Karpas-422 (cell line): ENCODE measurements at regions not wholly inside any gene's neighbourhood (a gene's known extent, or its start where the extent isn't known, plus 50 kb on each side); places are given as distances from the start of the nearest gene placed in this dataset.
A peak's percentile ranks its signal among the peaks of the same experiment; 100 is the strongest.
"Not testable (repeated sequence)": the region's sequence is repeated elsewhere in the genome, so short reads cannot be mapped to it uniquely, and the experiment has no call there.

Source experiments
- DNase-seq: peaks from one replicate; pipeline ENCODE4 v3.0.0-alpha.2; 2015
- H2AFZ ChIP-seq: fragments of 200-600 bp; sonication (generic); 2 replicates; pipeline ENCODE4 v1.6.1; 2014; ENCODE audit warnings: antibody characterized with exemption, low read length, mixed read lengths
- H3K27ac ChIP-seq: fragments of 200-600 bp; sonication (generic); 2 replicates; pipeline ENCODE4 v1.5.1; 2014; ENCODE audit warnings: mild to moderate bottlenecking, low read length, moderate library complexity
- H3K27me3 ChIP-seq: fragments of 200-600 bp; sonication (generic); 2 replicates; pipeline ENCODE4 v1.6.1; 2014; ENCODE audit warnings: low read length, mixed read lengths
- H3K36me3 ChIP-seq: fragments of 200-600 bp; sonication (generic); 2 replicates; pipeline ENCODE4 v1.6.1; 2014; ENCODE audit warnings: low read length, mixed read lengths; ENCODE audit not compliant: insufficient read depth
- H3K4me1 ChIP-seq: fragments of 200-600 bp; sonication (generic); 2 replicates; pipeline ENCODE4 v1.6.1; 2014; ENCODE audit warnings: mild to moderate bottlenecking, low read length, mixed read lengths
- H3K4me2 ChIP-seq: fragments of 200-600 bp; sonication (generic); 2 replicates; pipeline ENCODE4 v1.6.1; 2014; ENCODE audit warnings: low read length, low read depth, mild to moderate bottlenecking; ENCODE audit not compliant: poor library complexity, severe bottlenecking
- H3K4me3 ChIP-seq: fragments of 200-600 bp; sonication (generic); 2 replicates; pipeline ENCODE4 v1.5.1; 2014; ENCODE audit warnings: mild to moderate bottlenecking, antibody characterized with exemption, low read length, mixed read lengths
- H3K79me2 ChIP-seq: fragments of 200-600 bp; sonication (generic); 2 replicates; pipeline ENCODE4 v1.6.1; 2014; ENCODE audit warnings: mild to moderate bottlenecking, low read length, mixed read lengths
- H3K9ac ChIP-seq: fragments of 200-600 bp; sonication (generic); 2 replicates; pipeline ENCODE4 v1.6.0; 2014; ENCODE audit warnings: low read length
- H3K9me2 ChIP-seq: fragments of 200-600 bp; sonication (generic), shearing (Covaris generic); replicated peaks from 2 replicates; pipeline ENCODE4 v1.6.0; 2014; ENCODE audit warnings: mild to moderate bottlenecking, low read length, moderate library complexity; ENCODE audit not compliant: insufficient read depth
- H3K9me3 ChIP-seq: fragments of 300-700, 200-600 bp; sonication (generic); 2 replicates; pipeline ENCODE4 v1.6.1; 2014; ENCODE audit warnings: low read length, mixed read lengths
- H4K20me1 ChIP-seq: fragments of 200-600 bp; sonication (generic); 2 replicates; pipeline ENCODE4 v1.6.1; 2014; ENCODE audit warnings: mild to moderate bottlenecking, antibody characterized with exemption, low read length, low read depth; ENCODE audit not compliant: insufficient read depth

DNA sequence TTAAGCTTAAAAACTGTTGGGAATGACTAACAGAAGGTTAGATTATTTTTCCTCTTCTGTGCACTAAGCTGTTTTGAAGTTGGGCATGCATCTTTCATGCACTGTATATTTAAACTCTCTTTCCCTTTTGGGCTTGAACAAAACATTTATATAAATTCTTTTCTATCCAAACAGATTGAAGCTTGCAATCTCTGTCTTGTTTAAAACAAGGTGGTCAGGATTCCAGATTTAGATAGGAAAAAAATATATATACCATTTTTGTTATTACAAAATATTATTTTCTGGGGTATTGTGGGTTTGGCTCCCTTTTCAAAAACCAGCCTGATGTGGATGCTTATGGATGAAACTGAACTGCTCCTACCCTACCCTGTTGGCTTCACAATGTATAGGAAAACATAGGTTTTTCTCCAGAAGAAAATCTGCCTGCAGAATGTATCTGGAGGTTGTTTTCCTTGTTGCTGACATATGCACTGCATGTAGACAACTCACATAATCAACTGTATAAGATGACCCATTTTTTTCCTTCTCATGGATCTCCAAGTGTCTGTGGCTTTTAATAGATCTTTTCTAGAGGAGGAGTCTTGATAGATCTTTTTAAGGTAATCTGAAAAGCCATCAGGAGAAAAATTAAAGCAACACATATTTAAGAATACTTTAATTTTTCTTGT, 146.3 kb downstream of the PRL start:
- no peaks in the 10 kb centered on the region for H3K9me2 ChIP-seq
- no peaks in the 10 kb centered on the region for H3K27me3 ChIP-seq
- no peaks in the 10 kb centered on the region for H3K79me2 ChIP-seq
- no peak overlapping the region for H2AFZ ChIP-seq
- no peak overlapping the region for H3K4me3 ChIP-seq
- H3K27ac ChIP-seq = no peak overlapping the region
- H3K4me1 ChIP-seq = no peaks in the 10 kb centered on the region
- no peak overlapping the region for H3K9ac ChIP-seq
- DNase-seq = no peak
- no peak overlapping the region for H3K4me2 ChIP-seq
- no peaks in the 10 kb centered on the region for H4K20me1 ChIP-seq
- H3K9me3 ChIP-seq = no peaks in the 10 kb centered on the region
- no peaks in the 10 kb centered on the region for H3K36me3 ChIP-seq

DNA sequence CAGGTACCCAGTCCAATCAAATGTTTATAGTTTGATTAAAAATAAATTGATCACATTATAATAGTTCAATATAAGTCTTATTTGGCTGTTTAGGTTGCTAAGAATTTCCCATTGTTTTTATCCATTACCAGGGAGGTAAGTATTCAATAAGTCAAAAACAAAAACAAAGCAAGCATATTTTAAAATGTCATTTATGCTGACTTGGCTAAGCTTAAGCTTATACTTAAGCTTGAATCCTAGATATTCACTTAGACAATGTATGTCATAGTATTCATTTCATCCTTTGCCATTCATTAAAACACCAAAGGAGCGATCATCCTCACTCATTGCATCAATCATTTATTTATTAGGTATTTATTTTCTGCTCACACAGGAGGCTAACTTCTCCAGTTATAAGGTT, 144.9 kb downstream of the PRL start:
- Histone ChIP-seq H3K9me2 (no peaks in the 10 kb centered on the region), H3K27ac (no peak overlapping the region), H3K79me2 (no peaks in the 10 kb centered on the region), H3K9me3 (no peaks in the 10 kb centered on the region), H3K4me2 (no peak overlapping the region), H3K9ac (no peak overlapping the region), H3K4me1 (no peaks in the 10 kb centered on the region), H3K4me3 (no peak overlapping the region), H2AFZ (no peak overlapping the region), H4K20me1 (no peaks in the 10 kb centered on the region), H3K36me3 (no peaks in the 10 kb centered on the region), H3K27me3 (no peaks in the 10 kb centered on the region)
- no peak for DNase-seq

DNA sequence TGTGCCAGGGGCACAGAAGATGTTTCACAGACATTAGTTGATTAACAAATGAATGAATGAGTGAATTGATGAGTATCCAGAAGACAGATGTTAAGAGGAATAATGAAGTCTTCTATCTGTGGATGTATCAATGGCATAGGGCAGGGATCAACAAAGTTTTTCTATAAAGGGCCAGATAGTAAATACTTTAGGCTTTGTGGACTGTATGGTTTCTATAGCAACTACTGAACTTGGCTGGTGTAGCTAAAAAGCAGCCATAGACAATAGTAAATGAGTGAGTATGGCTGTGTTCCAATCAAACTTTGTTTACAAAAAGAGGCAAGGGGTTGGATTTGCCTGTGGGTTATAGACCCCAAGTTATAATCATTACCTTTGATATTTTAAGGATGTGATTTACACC, 144.0 kb downstream of the PRL start:
- H3K36me3 ChIP-seq = no peaks in the 10 kb centered on the region
- H2AFZ ChIP-seq = no peak overlapping the region
- no peak for DNase-seq
- H3K4me3 ChIP-seq = no peak overlapping the region
- no peaks in the 10 kb centered on the region for H4K20me1 ChIP-seq
- H3K27ac ChIP-seq = no peak overlapping the region
- no peaks in the 10 kb centered on the region for H3K9me2 ChIP-seq
- no peak overlapping the region for H3K4me2 ChIP-seq
- H3K9me3 ChIP-seq = no peaks in the 10 kb centered on the region
- no peaks in the 10 kb centered on the region for H3K79me2 ChIP-seq
- no peaks in the 10 kb centered on the region for H3K27me3 ChIP-seq
- H3K9ac ChIP-seq = no peak overlapping the region
- no peaks in the 10 kb centered on the region for H3K4me1 ChIP-seq

DNA sequence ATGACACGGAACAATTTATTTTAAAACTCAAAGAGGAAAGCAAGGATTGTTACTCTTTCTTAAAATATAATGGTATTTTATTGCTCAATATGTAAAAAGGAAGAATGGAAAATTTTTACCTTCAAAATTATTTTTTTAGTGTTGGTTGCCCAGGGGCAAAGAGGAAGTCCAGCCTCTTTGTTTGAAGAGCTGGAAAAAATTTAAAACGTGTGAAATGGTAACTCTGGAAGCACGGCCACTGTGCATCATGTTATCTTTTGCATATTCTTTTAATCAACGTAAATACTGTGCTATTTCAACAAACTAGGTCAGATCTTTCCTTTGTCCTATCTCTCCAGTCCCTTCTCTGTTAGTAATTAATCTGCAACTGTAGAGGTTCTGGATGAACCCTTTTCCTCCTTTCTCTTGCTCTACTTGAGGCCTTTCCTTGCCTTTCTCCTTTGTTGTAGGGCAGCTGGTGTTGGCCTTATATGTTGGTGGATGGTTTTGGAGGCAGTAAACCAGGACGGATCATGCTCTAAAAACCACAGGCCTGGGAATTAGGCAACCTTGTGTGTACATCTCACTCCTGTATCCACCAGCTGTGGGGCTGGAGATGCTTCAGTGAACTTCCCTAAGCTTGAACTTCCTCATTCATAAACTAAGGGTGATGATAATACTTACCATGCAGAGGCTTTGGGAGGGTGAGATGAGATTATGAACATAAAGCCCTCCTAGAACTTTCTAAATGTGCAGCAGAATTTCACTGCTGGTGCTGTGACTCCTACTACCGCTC, 143.3 kb downstream of the PRL start:
- Histone ChIP-seq H3K27me3 (no peaks in the 10 kb centered on the region), H3K4me1 (no peaks in the 10 kb centered on the region), H3K9ac (no peak overlapping the region), H3K4me3 (no peak overlapping the region), H3K4me2 (no peak overlapping the region), H3K27ac (no peak overlapping the region), H2AFZ (no peak overlapping the region), H4K20me1 (no peaks in the 10 kb centered on the region), H3K9me3 (no peaks in the 10 kb centered on the region), H3K36me3 (no peaks in the 10 kb centered on the region), H3K79me2 (no peaks in the 10 kb centered on the region), H3K9me2 (no peaks in the 10 kb centered on the region)
- peak; percentile 41 for DNase-seq

DNA sequence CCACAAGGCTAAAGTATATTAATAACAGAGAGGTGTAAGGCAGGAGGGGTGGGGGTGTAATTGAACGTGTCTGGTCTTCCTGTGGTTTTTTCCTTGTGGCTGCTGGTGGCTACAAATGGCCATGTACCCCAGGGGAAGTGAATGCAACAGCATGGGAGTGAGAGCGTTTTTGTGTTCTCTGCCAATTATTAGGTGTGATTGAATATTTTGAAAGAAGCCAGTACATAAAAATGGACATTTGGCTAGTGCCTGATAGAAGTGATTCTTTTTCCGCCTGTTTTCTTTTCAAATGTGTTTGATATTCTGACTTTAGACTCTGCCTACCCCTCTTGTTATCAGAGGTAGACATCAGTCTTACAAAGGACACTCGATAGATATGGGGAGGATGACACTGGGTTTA, 141.3 kb downstream of the PRL start:
- Histone ChIP-seq H2AFZ (no peak overlapping the region), H3K4me2 (no peak overlapping the region), H3K9me2 (no peaks in the 10 kb centered on the region), H3K27me3 (no peaks in the 10 kb centered on the region), H3K4me3 (no peak overlapping the region), H3K9ac (no peak overlapping the region), H3K9me3 (no peaks in the 10 kb centered on the region), H3K36me3 (no peaks in the 10 kb centered on the region), H4K20me1 (no peaks in the 10 kb centered on the region), H3K4me1 (no peaks in the 10 kb centered on the region), H3K27ac (no peak overlapping the region), H3K79me2 (no peaks in the 10 kb centered on the region)
- no peak for DNase-seq

DNA sequence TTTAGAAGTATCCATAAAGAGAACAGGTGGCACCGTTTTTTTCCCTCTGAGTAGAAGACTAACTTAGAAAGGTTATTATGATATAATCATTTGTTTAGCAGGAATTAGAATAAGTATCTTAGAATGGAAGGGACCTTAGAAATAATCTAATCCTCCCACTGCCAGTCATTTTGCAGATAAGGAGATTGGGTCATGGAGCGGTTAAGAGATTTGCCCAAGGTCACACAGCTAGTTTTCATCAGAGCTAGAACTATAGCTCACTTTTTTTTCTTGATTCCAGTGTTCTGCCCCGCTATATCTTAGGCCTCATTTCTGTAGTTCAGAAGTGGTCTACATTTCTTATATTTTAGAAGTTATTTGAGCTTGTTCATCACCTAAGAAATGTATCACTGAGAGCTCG, 139.6 kb downstream of the PRL start:
- H3K36me3 ChIP-seq = no peaks in the 10 kb centered on the region
- H3K4me2 ChIP-seq = no peak overlapping the region
- H3K9ac ChIP-seq = no peak overlapping the region
- no peaks in the 10 kb centered on the region for H3K4me1 ChIP-seq
- no peaks in the 10 kb centered on the region for H4K20me1 ChIP-seq
- no peak overlapping the region for H3K27ac ChIP-seq
- no peaks in the 10 kb centered on the region for H3K9me2 ChIP-seq
- no peaks in the 10 kb centered on the region for H3K9me3 ChIP-seq
- no peak overlapping the region for H2AFZ ChIP-seq
- no peaks in the 10 kb centered on the region for H3K27me3 ChIP-seq
- DNase-seq = no peak
- H3K4me3 ChIP-seq = no peak overlapping the region
- no peaks in the 10 kb centered on the region for H3K79me2 ChIP-seq

DNA sequence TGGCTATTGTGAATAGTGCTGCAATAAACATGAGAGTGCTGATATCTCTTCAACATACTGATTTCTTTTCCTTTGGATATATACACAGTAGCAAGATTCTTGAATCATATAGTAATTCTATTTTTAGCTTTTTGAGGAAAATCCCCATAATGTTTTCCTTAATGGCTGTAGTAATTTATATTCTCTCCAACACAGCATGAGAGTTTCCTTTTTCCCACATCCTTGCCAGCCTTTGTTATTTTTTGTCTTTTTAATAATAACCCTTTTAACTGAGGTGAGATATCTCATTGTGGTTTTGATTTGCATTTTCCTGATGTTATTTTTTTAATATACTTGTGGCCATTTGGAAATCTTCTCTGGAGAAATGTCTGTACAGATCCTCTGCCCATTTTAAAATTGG, 132.6 kb downstream of the PRL start:
- Histone ChIP-seq H3K36me3 (no peaks in the 10 kb centered on the region), H2AFZ (no peak overlapping the region), H3K79me2 (no peaks in the 10 kb centered on the region), H3K9me2 (no peaks in the 10 kb centered on the region), H3K4me3 (no peak overlapping the region), H3K27me3 (no peaks in the 10 kb centered on the region), H3K4me1 (no peaks in the 10 kb centered on the region), H3K9me3 (no peaks in the 10 kb centered on the region), H3K9ac (no peak overlapping the region), H3K4me2 (no peak overlapping the region), H4K20me1 (no peaks in the 10 kb centered on the region), H3K27ac (no peak overlapping the region)
- no peak for DNase-seq

DNA sequence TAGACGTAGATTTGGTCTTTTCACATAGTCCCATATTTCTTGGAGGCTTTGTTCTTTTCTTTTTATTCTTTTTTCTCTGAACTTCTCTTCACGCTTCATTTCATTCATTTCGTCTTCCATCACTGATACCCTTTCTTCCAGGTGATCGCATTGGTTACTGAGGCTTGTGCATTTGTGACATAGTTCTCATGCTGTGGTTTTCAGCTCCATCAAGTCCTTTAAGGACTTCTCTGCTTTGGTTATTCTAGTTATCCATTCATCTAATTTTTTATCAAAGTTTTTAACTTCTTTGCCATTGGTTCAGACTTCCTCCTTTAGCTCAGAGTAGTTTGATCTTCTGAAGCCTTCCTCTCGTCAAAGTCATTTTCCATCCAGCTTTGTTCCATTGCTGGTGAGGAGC, 125.8 kb downstream of the PRL start:
- H3K4me2 ChIP-seq, DNase-seq, H3K4me3 ChIP-seq, H3K79me2 ChIP-seq, H3K36me3 ChIP-seq, H3K27ac ChIP-seq, H3K9ac ChIP-seq, H3K27me3 ChIP-seq, H4K20me1 ChIP-seq, H3K9me3 ChIP-seq, H2AFZ ChIP-seq, H3K4me1 ChIP-seq, H3K9me2 ChIP-seq: not testable (repeated sequence)
